GM12872 (cell line): ENCODE measurements at regions not wholly inside any gene's neighbourhood (a gene's known extent, or its start where the extent isn't known, plus 50 kb on each side); places are given as distances from the start of the nearest gene placed in this dataset.

Experiments used
- TF ChIP-seq, protein P1 (sequence below): IDR thresholded peaks from 3 replicates; pipeline ENCODE4 v1.5.1; 2011; ENCODE audit warnings: low read depth, mild to moderate bottlenecking, low read length, moderate library complexity; ENCODE audit not compliant: insufficient read depth

DNA sequence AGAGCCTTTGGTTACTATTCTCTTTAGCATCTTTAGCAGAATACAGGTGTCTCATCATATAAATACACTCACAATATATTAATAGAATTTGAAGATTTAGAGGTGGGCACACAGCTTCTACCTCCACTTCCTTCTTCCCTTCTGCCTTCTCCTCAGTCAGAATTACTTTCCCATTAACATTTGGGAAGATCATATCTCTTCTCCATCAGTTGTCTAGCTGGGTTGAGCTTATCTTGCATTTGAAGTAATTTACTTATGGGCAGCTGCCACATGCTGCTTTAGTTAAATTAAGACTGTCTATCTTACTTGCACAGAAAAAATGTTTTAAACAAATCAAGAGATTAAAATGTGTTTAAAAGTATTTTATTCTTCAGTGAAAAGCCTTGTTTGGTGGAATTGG is 110.1 kb upstream of the ASIC2 start:
- TF ChIP-seq, protein P1, sequence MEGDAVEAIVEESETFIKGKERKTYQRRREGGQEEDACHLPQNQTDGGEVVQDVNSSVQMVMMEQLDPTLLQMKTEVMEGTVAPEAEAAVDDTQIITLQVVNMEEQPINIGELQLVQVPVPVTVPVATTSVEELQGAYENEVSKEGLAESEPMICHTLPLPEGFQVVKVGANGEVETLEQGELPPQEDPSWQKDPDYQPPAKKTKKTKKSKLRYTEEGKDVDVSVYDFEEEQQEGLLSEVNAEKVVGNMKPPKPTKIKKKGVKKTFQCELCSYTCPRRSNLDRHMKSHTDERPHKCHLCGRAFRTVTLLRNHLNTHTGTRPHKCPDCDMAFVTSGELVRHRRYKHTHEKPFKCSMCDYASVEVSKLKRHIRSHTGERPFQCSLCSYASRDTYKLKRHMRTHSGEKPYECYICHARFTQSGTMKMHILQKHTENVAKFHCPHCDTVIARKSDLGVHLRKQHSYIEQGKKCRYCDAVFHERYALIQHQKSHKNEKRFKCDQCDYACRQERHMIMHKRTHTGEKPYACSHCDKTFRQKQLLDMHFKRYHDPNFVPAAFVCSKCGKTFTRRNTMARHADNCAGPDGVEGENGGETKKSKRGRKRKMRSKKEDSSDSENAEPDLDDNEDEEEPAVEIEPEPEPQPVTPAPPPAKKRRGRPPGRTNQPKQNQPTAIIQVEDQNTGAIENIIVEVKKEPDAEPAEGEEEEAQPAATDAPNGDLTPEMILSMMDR: no peak

DNA sequence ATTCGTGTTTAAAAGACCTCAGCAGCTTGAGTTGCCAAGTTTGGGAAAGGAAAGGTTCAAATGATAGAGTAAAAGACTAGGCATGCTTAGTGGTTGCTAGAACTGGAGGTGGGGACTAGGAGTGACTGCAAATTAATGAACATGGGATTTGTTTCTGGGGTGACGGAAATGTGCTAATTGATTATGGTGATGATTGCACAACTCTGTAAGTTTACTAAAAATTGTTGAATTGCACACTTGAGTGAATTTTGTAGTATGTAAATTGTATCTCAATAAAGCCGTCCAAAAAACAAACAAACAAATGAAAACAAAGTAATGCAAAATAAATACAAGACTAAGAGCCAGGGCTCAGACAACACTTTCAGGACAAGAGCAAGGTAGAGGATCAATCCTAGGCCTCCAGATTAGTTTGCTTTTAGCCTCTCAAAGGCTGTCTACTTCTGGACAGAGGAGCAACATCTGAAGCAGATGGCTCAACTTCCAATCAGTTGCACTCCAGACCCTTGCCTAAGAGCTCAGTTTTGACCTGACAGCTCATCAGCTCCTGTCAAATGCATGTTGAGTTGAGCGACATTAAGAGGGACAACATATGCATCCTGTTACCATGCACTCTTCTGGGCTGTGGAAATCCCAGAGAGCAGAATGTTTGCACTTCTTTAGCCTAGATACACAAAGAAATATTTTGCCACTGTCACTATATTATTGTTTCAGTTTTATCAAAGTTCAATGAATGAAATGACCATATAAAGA is 111.2 kb upstream of the ASIC2 start:
- TF ChIP-seq, protein P1: no peak

DNA sequence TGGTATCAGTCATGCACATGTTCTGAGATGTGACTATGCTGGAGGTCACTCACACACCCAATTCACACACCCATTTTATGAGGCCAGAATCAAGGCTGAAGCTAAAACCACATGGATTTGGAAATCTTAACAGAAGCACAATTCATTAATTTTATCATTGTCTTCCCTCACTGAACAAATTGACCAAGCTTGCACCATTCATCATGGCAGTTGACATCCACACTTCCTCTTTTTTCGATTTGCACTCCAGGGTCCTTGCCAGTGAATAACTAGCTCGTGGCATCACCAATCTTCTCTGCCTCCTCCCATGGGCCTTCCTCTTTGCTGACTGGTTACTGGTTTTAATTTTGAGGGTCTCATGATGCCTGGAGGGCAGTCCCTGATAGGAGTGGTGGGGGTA is 123.0 kb upstream of the ASIC2 start:
- TF ChIP-seq, protein P1: no peak

DNA sequence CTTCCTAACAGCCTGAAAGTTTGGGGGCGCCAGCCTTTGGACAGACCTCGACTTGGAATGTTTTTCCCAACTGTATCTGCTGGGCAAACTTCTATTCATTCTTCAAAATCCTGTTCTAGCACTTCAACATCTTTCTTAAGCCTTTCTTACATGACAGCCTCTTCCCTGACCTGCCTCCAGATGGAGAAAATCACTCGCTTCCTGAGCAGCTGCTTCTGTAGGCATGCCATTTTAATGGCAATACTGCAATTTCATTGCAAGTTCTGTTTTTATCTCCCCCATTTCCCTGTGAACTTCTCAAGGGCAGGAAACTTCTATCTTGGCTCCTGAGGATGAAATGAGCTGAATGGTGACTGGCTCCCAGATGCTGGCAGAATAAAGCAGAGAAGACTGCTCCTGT is 128.8 kb upstream of the ASIC2 start:
- TF ChIP-seq, protein P1: no peak

DNA sequence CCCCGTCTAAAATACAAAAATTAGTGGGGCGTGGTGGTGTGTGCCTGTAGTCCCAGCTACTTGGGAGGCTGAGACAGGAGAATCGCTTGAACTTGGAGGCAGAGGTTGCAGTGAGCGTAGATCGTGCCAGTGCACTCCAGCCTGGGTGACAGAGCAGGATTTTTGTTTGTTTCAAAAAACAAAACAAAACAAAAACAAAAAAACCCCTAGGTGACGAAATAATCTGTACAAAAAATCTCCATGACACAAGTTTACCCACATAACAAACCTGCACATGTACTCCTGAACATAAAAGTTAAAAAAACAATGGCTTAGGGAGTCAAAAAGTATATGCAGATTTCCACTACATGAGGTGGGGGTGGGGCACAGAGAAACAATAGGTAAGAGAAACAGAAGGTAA is 140.5 kb upstream of the ASIC2 start:
- TF ChIP-seq, protein P1: no peak

DNA sequence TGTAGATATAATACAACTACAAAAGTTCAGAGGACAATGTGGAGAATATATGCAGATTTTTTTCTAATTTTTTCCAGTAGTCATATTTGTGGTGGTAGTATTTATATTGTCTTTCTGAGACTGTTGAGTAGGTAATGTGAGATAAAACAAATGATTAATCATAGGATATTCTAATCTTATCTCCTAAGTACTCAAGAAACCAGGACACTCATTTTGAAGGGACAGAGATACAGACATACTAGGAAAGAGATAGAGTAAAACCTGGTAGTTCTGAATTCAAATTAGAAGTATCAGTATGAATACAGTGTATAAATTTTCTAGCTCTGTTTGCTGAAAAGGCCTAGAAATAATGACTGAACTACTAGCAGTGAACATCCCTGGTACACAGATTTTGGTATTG is 141.7 kb upstream of the ASIC2 start:
- TF ChIP-seq, protein P1: no peak

DNA sequence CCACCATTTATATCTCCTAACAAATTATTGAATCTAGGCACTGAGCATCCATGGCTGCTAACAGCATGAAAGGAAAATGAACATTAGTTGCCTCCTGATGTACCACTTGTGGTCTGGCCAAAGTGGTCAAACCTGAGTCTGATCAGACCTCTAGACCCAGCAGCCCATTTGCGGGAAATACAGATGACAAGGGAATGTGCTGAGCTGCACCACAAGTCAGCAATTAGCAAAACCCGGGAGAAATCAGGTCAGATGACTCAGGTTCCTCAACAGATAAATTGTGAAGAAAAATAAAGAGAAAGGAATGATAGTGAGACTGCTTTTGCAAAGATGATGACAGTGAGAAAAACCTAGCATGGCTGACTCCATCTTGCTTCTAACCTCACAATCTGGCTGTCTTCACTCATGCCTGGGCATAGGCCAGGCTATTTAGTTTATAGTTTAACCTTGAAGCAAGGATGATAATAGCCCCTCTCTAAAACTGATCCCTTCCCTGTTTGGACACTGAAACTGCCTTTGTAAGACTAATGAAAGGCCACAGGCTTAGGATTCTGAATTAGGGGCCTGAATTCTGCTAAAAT is 142.7 kb upstream of the ASIC2 start:
- TF ChIP-seq, protein P1: no peak
